IPS DF 6.9 (cell line): ENCODE measurements at regions not wholly inside any gene's neighbourhood (a gene's known extent, or its start where the extent isn't known, plus 50 kb on each side); places are given as distances from the start of the nearest gene placed in this dataset.

ENCODE experiments used
- DNase-seq: peaks from one replicate; pipeline ENCODE4 v3.0.0-alpha.2; 2013; ENCODE audit warnings: low read depth, low spot score
- H3K27ac ChIP-seq: one replicate; pipeline ENCODE4 v1.5.1; 2013; ENCODE audit warnings: low read length, control low read depth
- H3K27me3 ChIP-seq: 2 replicates; pipeline ENCODE4 v1.6.1; 2013; ENCODE audit warnings: mild to moderate bottlenecking, low read length; ENCODE audit not compliant: control insufficient read depth, insufficient read depth
- H3K36me3 ChIP-seq: 2 replicates; pipeline ENCODE4 v1.6.1; 2013; ENCODE audit warnings: low read length; ENCODE audit not compliant: control insufficient read depth, insufficient read depth
- H3K4me1 ChIP-seq: 2 replicates; pipeline ENCODE4 v1.6.1; 2013; ENCODE audit warnings: low read length; ENCODE audit not compliant: control insufficient read depth, insufficient read depth
- H3K4me3 ChIP-seq: 2 replicates; pipeline ENCODE4 v1.5.1; 2013; ENCODE audit warnings: mild to moderate bottlenecking, low read length
- H3K9me3 ChIP-seq: 2 replicates; pipeline ENCODE4 v1.6.1; 2013; ENCODE audit warnings: low read length, inconsistent platforms; ENCODE audit not compliant: control insufficient read depth, insufficient read depth
- WGBS: extraction: QIAGEN DNeasy Blood & Tissue Kit; methylation state at CpG from one replicate; pipeline ENCODE4 v1.1.7; 2013; ENCODE audit warnings: mixed read lengths, missing lambda C conversion rate; ENCODE audit not compliant: insufficient read length, insufficient coverage; 5-methylcytosine and 5-hydroxymethylcytosine counted together

DNA sequence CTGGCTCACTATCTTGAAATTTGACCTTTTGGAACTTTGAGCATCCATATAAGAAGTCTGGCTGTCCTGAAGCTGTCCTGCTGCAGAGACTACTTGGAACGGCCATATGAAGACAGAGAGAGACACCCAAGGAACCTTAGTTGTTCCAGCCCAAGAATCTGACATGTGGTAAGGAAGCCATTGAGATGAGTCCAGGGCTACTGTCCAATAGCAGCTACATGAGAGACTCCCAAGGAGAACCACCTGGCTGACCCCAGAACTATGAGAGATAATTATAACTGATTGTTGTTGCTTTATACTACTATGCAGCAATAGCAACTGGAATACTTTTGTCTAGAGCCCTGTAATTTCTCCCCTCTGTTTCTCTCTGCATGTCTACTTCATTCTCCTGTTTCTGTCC lies 234.3 kb upstream of the TANK start:
- Histone ChIP-seq H3K36me3 (no peaks in the 10 kb centered on the region), H3K4me3 (no peak overlapping the region), H3K9me3 (no peaks in the 10 kb centered on the region), H3K27me3 (no peaks in the 10 kb centered on the region), H3K4me1 (no peaks in the 10 kb centered on the region; the same call in none of the 2 replicates), H3K27ac (no peak overlapping the region)
- WGBS, result no CpG with 5 or more reads among the region's 1 CpG
- DNase-seq, result no peak

DNA sequence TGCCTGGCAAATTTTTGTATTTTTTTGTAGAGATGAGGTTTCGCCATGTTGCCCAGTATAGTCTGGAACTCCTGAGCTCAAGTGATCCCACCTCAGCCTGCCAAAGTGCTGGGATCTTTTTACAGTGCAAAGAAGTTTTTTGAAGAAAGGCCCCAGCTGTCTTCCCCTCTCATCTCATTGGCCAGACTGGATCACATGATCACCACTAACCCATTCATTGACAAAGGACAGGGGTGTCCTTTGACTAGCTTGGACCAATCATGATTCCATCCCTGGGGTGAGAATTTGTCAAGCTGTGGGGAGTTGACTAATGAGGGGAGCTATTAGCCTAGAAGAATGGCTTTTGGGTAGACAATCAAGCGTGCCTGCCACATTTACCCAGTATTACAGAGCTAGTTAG lies 232.9 kb upstream of the TANK start:
- Histone ChIP-seq H3K27ac (no peak overlapping the region), H3K4me3 (no peak overlapping the region), H3K36me3 (no peaks in the 10 kb centered on the region), H3K27me3 (no peaks in the 10 kb centered on the region), H3K9me3 (no peaks in the 10 kb centered on the region), H3K4me1 (no peaks in the 10 kb centered on the region; the same call in none of the 2 replicates)
- no peak for DNase-seq
- WGBS, result no CpG with 5 or more reads among the region's 2 CpGs

DNA sequence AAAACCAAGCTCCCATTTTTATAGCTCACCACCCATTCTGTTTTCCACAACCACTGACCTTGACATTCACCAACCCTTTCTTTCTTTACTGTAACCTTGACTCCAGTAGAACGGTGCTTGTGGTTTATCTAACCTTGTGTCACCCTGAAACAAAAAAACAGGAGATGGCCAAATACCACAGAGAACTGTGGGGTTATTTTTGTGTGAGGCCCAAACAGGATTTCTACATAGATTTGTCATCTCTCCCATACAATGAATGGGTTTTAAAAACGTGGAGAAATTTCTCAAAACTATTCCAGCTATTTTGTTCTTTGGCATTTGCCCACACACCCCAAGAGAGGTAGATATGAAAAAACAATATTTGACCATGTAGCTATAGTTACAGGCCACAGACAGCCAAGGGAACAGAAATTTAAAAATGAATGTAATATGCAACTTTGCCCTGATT lies 231.3 kb upstream of the TANK start:
- Histone ChIP-seq H3K27ac (no peak overlapping the region), H3K9me3 (no peaks in the 10 kb centered on the region; the same call in 1 of the 2 replicates), H3K27me3 (no peaks in the 10 kb centered on the region), H3K4me1 (no peaks in the 10 kb centered on the region; the same call in none of the 2 replicates), H3K4me3 (no peak overlapping the region), H3K36me3 (no peaks in the 10 kb centered on the region)
- no peak for DNase-seq
- no CpG with 5 or more reads among the region's 2 CpGs for WGBS

DNA sequence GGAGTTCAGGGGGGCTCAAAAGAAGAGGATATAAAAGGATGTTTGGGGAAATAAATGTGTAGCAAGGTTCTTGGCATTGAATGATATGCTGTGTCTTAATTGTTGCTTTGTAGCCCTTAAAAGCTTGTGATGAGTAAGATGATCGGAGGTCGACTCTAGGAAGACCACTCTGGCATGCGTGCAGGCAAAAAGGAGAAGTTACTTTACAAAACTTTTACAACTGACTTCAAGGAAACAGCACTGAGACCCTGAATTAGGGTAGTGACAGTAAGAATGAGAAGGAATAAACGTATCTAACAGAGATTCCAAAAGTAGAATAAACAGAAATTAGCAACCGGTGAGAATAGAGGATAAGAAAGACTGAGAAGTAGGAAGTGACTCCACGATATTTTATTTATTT lies 228.7 kb upstream of the TANK start:
- no peak overlapping the region for H3K27ac ChIP-seq
- no peak for DNase-seq

DNA sequence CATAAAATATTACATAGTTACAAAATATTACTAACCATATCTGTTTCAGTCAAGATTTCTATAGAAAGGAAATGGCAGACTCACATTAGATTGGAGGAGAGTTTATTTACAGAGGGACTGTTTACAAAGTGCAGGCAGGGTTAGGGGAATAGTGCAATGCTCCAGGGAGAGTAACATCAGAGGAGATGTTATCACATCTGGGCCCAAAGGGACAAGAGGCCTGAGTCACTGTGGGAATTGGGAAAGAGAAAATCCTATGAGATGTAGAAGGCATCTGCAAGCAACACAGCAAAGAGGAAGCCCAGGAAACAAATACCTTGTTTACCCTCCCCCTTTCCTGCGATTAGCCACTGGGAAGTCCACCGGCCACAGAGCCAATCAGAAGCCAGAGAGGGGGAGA lies 227.3 kb upstream of the TANK start:
- no peak overlapping the region for H3K4me3 ChIP-seq

More for the DNA sequence above, 228.7 kb upstream of the TANK start:
- Histone ChIP-seq H3K27me3 (no peaks in the 10 kb centered on the region), H3K4me3 (no peak overlapping the region), H3K9me3 (no peaks in the 10 kb centered on the region; the same call in 1 of the 2 replicates), H3K4me1 (no peaks in the 10 kb centered on the region), H3K36me3 (no peaks in the 10 kb centered on the region)
- WGBS, result no CpG with 5 or more reads among the region's 6 CpGs

DNA sequence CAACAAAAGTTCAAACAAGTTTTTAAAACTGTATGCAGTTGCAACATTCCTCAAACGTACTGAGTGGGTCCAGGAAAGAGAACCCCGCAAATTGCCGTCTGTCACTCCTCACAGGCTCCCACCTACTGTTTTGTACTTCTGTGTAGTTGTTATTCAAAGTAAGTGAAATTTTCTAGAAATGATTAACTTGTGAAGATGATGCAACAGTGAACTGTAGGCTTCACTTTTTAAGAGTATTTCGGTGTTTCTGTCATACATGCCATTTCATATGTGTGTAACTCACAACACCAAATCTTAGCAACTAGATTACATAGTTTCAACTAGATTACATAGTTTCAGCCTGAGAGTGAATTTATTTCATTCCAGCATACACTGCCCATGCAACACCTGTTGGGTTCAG lies 226.0 kb upstream of the TANK start:
- no peaks in the 10 kb centered on the region for H3K36me3 ChIP-seq
- no peak for DNase-seq
- H3K9me3 ChIP-seq, result no peaks in the 10 kb centered on the region; the same call in 1 of the 2 replicates
- no CpG with 5 or more reads among the region's 4 CpGs for WGBS
- no peak overlapping the region for H3K4me3 ChIP-seq
- H3K27ac ChIP-seq, result no peak overlapping the region
- H3K27me3 ChIP-seq, result no peaks in the 10 kb centered on the region
- no peaks in the 10 kb centered on the region for H3K4me1 ChIP-seq

More for the DNA sequence above, 227.3 kb upstream of the TANK start:
- no CpG with 5 or more reads among the region's 2 CpGs for WGBS
- no peak overlapping the region for H3K27ac ChIP-seq
- no peaks in the 10 kb centered on the region for H3K36me3 ChIP-seq
- H3K27me3 ChIP-seq, result no peaks in the 10 kb centered on the region
- H3K9me3 ChIP-seq, result no peaks in the 10 kb centered on the region; the same call in 1 of the 2 replicates
- DNase-seq, result no peak
- H3K4me1 ChIP-seq, result no peaks in the 10 kb centered on the region

DNA sequence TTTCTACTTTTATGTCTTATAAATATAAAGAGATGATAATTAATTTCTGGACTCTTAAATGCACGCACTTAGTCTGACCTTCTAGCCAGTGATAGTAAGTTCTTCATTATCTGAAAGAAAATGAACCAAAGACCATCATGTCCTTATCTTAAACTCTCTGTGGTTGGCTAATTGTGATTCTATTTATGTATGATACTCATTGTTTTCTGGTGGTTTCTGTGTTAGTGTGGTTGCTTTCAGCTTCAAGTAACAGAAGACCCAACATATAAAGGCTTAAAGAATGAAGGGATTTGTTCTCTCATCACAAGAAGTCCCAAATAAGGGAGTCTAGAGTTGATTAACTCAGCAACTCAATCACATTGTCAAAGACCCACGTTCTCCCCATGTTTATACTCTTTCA lies 225.2 kb upstream of the TANK start:
- no peak overlapping the region for H3K27ac ChIP-seq
- no CpG with 5 or more reads among the region's 2 CpGs for WGBS
- no peaks in the 10 kb centered on the region for H3K36me3 ChIP-seq
- H3K4me1 ChIP-seq, result no peaks in the 10 kb centered on the region
- H3K4me3 ChIP-seq, result no peak overlapping the region
- no peak for DNase-seq
- no peaks in the 10 kb centered on the region; the same call in 1 of the 2 replicates for H3K9me3 ChIP-seq
- H3K27me3 ChIP-seq, result no peaks in the 10 kb centered on the region

DNA sequence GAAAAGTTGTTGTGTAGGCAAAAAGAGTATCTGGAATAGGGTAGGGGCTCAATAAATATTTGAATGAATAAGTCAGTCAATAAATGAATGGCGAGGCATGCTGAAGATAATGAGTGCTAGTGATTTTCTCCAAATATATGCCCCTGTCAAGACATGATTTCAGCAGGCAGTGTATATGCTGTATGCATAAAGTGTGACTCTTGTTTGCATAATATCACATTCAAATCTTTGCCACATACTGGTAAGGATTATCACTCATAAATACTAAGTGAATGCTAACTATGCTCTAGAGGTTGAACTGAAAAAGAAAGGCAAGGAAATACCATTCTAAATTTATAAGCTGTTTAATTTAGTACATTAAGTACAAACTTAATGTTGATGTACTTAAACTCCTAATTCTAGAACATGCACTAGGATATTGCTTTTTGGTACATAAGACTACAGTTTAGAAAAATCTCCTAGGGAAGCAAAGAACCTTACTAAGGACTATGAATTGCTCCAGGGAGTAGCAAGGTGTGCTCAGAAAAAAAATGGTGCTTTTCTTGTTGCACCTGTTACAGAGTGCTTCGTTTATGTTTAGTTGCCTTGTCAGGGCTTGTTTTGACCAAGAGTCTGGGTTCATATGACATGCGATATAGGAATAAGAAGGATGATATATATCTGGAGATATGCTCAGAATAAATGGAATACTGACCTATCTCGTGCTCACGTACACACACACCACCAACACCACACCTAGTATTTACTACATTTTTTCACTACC lies 224.0 kb upstream of the TANK start:
- DNase-seq, result no peak
- Histone ChIP-seq H3K4me3 (no peak overlapping the region), H3K27ac (no peak overlapping the region), H3K4me1 (0 out of 2 replicates have a peak, but pooled peaks cover 1% of the 10 kb centered on the region), H3K27me3 (no peaks in the 10 kb centered on the region), H3K36me3 (no peaks in the 10 kb centered on the region), H3K9me3 (no peaks in the 10 kb centered on the region; the same call in 1 of the 2 replicates)
- no CpG with 5 or more reads among the region's 5 CpGs for WGBS

DNA sequence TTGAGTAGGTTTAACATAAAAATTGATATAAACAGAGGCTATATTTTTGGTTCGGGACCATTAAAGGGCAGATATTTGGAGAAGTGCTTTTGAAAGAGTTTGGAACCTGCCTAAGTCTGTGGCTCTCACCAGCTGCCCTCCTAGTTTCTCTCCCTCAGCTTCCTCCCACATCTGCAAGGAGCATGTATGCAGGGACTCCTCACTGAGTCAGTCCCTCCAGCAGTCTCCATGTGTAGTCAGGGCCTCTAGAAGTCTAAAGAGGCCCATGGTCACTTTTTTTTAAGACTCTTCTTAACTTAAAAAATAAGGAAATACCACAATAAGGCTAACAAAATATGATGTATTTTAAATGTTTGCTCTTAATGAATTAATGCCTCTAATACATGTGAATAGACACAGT lies 220.0 kb upstream of the TANK start:
- Histone ChIP-seq H3K4me3 (no peak overlapping the region), H3K36me3 (no peaks in the 10 kb centered on the region), H3K27ac (no peak overlapping the region), H3K27me3 (no peaks in the 10 kb centered on the region), H3K4me1 (peaks cover 4% of the 10 kb centered on the region; the same call in 1 of the 2 replicates), H3K9me3 (no peaks in the 10 kb centered on the region)
- no CpG with 5 or more reads among the region's 1 CpG for WGBS
- DNase-seq, result no peak

DNA sequence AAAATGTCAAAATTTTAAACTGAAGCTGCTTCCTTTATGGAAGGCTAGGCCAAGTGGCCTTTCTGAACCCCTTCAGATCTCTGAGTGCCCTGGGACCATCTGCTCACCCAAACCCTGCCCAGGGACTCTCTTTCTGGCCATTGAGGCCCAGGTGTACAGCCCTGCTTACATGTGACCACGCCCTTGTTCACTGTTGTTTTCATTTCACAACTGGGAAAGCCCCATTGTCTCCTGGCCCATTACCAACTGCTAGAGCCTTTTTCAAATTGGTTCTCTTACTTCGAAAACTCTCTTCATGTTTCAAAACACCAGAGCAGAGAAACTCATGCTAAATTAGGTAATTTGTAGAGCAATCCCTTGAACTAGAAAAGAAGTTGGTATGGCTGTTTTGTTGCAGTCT lies 219.5 kb upstream of the TANK start:
- no peak for DNase-seq
- no CpG with 5 or more reads among the region's 2 CpGs for WGBS
- H3K36me3 ChIP-seq, result no peaks in the 10 kb centered on the region
- no peak overlapping the region for H3K27ac ChIP-seq
- H3K4me3 ChIP-seq, result no peak overlapping the region
- H3K9me3 ChIP-seq, result no peaks in the 10 kb centered on the region
- H3K27me3 ChIP-seq, result no peaks in the 10 kb centered on the region
- peaks cover 4% of the 10 kb centered on the region; the same call in 1 of the 2 replicates for H3K4me1 ChIP-seq
